Endothelial cell of umbilical vein (primary cell): ENCODE measurements at regions not wholly inside any gene's neighbourhood (a gene's known extent, or its start where the extent isn't known, plus 50 kb on each side); places are given as distances from the start of the nearest gene placed in this dataset.

Experiments used
- BruUV-seq: library from RNA; stranded (reverse); fragments of 400-500 nt; replicated peaks from 2 replicates; lab custom pipeline; 2021; lab: Mats Ljungman, UMichigan
- CTCF ChIA-PET: fragments of 300-600, 350-600 bp; sonication (Branson Sonifier 250); formaldehyde crosslinking; loops from one replicate; lab custom pipeline; 2021; ENCODE audit warnings: antibody characterized with exemption, inconsistent platforms; lab: Charles Lee
- POLR2A ChIA-PET: fragments of 300-600, 350-600 bp; sonication (Branson Sonifier 250); formaldehyde crosslinking; loops from one replicate; lab custom pipeline; 2021; ENCODE audit warnings: antibody characterized with exemption, inconsistent platforms; lab: Charles Lee
- DNase-seq: peaks from one replicate; pipeline ENCODE4 v3.0.0-alpha.2; 2011; ENCODE audit warnings: low read depth, low spot score
- FAIRE-seq: peaks from 2 replicates; lab custom pipeline; 2011; peaks lifted over from hg19 to GRCh38; lab: Jason Lieb, UNC
- H2AFZ ChIP-seq: 2 replicates; pipeline ENCODE4 v1.6.0; 2012; ENCODE audit warnings: low read depth, low read length, control low read depth, inconsistent platforms
- H3K27ac ChIP-seq: 2 replicates; pipeline ENCODE4 v1.5.1; 2011; ENCODE audit warnings: low read depth, mild to moderate bottlenecking, control low read depth, low read length, moderate library complexity; ENCODE audit not compliant: insufficient read depth
- H3K27me3 ChIP-seq, 2 experiments: 2 replicates each; pipeline versions ENCODE4 v1.6.0 to v1.6.1; 2011; ENCODE audit warnings: low read length in 2 of 2, mixed read lengths in 1 of 2; ENCODE audit not compliant: control insufficient read depth in 2 of 2, insufficient read depth in 2 of 2
- H3K36me3 ChIP-seq, 2 experiments: 2 replicates in 1 of 2; 3 replicates in 1 of 2; pipeline ENCODE4 v1.5.1; 2011; ENCODE audit warnings: low read length in 2 of 2, mild to moderate bottlenecking in 1 of 2, moderate library complexity in 1 of 2; ENCODE audit not compliant: control insufficient read depth in 2 of 2, insufficient read depth in 2 of 2; ENCODE audit errors: extremely low read depth in 1 of 2
- H3K4me1 ChIP-seq: 3 replicates; pipeline ENCODE4 v1.5.1; 2011; ENCODE audit warnings: mild to moderate bottlenecking, low read length; ENCODE audit not compliant: control insufficient read depth, insufficient read depth; ENCODE audit errors: extremely low read depth
- H3K4me2 ChIP-seq: 2 replicates; pipeline ENCODE4 v1.6.1; 2011; ENCODE audit warnings: low read length, control low read depth, mixed read lengths; ENCODE audit not compliant: insufficient read depth
- H3K4me3 ChIP-seq, 3 experiments: fragments of 200-600 bp in 1 of 3; sonication (generic), shearing (Covaris generic) in 1 of 3; replicated peaks in 1 of 3; 2 replicates each; pipeline ENCODE4 v1.5.1; 2011 to 2016; ENCODE audit warnings: control low read depth in 3 of 3, low read length in 3 of 3, mild to moderate bottlenecking in 2 of 3, inconsistent platforms in 1 of 3, low read depth in 1 of 3, moderate library complexity in 1 of 3; ENCODE audit not compliant: insufficient read depth in 1 of 3
- H3K79me2 ChIP-seq: 2 replicates; pipeline ENCODE4 v1.6.0; 2012; ENCODE audit warnings: low read length, inconsistent platforms; ENCODE audit not compliant: control insufficient read depth, insufficient read depth
- H3K9ac ChIP-seq: replicated peaks from 2 replicates; pipeline ENCODE3; 2011; ENCODE audit warnings: low read length, control low read depth; ENCODE audit not compliant: insufficient read depth; ENCODE audit errors: extremely low read depth
- H3K9me1 ChIP-seq: replicated peaks from 3 replicates; pipeline ENCODE4 v1.6.0; 2011; ENCODE audit warnings: mild to moderate bottlenecking, low read length; ENCODE audit not compliant: control insufficient read depth, insufficient read depth; ENCODE audit errors: extremely low read depth
- H3K9me3 ChIP-seq: replicated peaks from 2 replicates; pipeline ENCODE4 v1.5.1; 2012; ENCODE audit warnings: low read length, inconsistent platforms; ENCODE audit not compliant: control insufficient read depth, insufficient read depth
- H4K20me1 ChIP-seq: replicated peaks from 2 replicates; pipeline ENCODE3; 2011; ENCODE audit warnings: mild to moderate bottlenecking, low read length; ENCODE audit not compliant: control insufficient read depth, insufficient read depth; ENCODE audit errors: extremely low read depth
- CTCF ChIP-seq, 2 donors: IDR thresholded peaks; 1 replicate in 1 of 2; 2 replicates in 1 of 2; pipeline ENCODE4 v1.5.1; 2011; ENCODE audit warnings: low read length in 2 of 2, mild to moderate bottlenecking in 2 of 2, moderate library complexity in 2 of 2, control low read depth in 1 of 2, inconsistent platforms in 1 of 2, low read depth in 1 of 2; ENCODE audit not compliant: insufficient read depth in 1 of 2; ENCODE audit errors: extremely low read depth in 1 of 2
- EZH2 ChIP-seq: IDR thresholded peaks from 2 replicates; pipeline ENCODE4 v1.6.1; 2012; ENCODE audit warnings: borderline replicate concordance, low read depth, mild to moderate bottlenecking, moderate library complexity, low read length, inconsistent platforms; ENCODE audit not compliant: severe bottlenecking
- FOS ChIP-seq: IDR thresholded peaks from 2 replicates; pipeline ENCODE4 v1.6.1; 2011; ENCODE audit warnings: mild to moderate bottlenecking, low read length, moderate library complexity, borderline replicate concordance; ENCODE audit not compliant: insufficient read depth
- GATA2 ChIP-seq: IDR thresholded peaks from 2 replicates; pipeline ENCODE4 v1.7.0; 2011; ENCODE audit warnings: low read depth, mild to moderate bottlenecking, moderate library complexity, mixed read lengths, low read length; ENCODE audit not compliant: insufficient read length, insufficient read depth
- JUN ChIP-seq: IDR thresholded peaks from 2 replicates; pipeline ENCODE4 v1.6.1; 2011; ENCODE audit warnings: borderline replicate concordance, low read depth; ENCODE audit not compliant: insufficient read length, insufficient read depth
- MAX ChIP-seq: IDR thresholded peaks from 2 replicates; pipeline ENCODE4 v1.6.1; 2011; ENCODE audit not compliant: insufficient read depth, insufficient read length
- MYC ChIP-seq: IDR thresholded peaks from one replicate; pipeline ENCODE4 v1.6.1; 2011; ENCODE audit warnings: mild to moderate bottlenecking, low read depth, low read length
- POLR2A ChIP-seq: IDR thresholded peaks from 2 replicates; pipeline ENCODE4 v1.6.1; 2012; ENCODE audit warnings: low read depth, mild to moderate bottlenecking, control low read depth, low read length
- POLR2AphosphoS5 ChIP-seq: IDR thresholded peaks from 2 replicates; pipeline ENCODE4 v1.6.1; 2012; ENCODE audit warnings: low read depth, mild to moderate bottlenecking, control low read depth, low read length, moderate library complexity; ENCODE audit not compliant: insufficient read depth
- dilution Hi-C: fragments of 300-500 bp; cut with MboI; formaldehyde crosslinking; loops from one replicate; pipeline ENCODE4 v1.15.0; 2019; ENCODE audit warnings: low sequenced_read_pairs; ENCODE audit not compliant: extremely low pct_ligation_motif_present
- intact Hi-C: fragments of 100-400 bp; cut with micrococcal nuclease; formaldehyde crosslinking; loops from one replicate; pipeline ENCODE4 v1.10.0; 2022

GRCh38 chr6:128617285-128617684 lies 96.9 kb upstream of the PTPRK start:
- FAIRE-seq: no peak
- Histone ChIP-seq H3K27me3 (no peaks in the 10 kb centered on the region), H3K4me2 (no peak overlapping the region), H3K79me2 (no peaks in the 10 kb centered on the region), H3K4me1 (no peaks in the 10 kb centered on the region), H3K9me3 (no peaks in the 10 kb centered on the region), H3K4me3 (no peak overlapping the region), H2AFZ (no peak overlapping the region), H3K36me3 (no peaks in the 10 kb centered on the region), H3K27ac (no peak overlapping the region), H3K9ac (no peak overlapping the region), H4K20me1 (no peaks in the 10 kb centered on the region), H3K9me1 (no peaks in the 10 kb centered on the region)
- ChIA-PET POLR2A (no interaction called here), CTCF (interaction anchor here (1.0 kb wide), 1 partner anchor 13 kb away, joined by 3 read pairs; no protein-coding TSS in a partner anchor)
- dilution Hi-C loops (no loop called here), intact Hi-C loops (no loop called here)
- TF ChIP-seq JUN: no peak
- no peak for TF ChIP-seq CTCF (IDR thresholded peaks at IDR 0.05; ENCODE audit: extremely low read depth in 1 of 2, insufficient read depth in 1 of 2, low read depth in 1 of 2, low read length in 2 of 2)
- no peak for TF ChIP-seq POLR2AphosphoS5
- TF ChIP-seq GATA2: no peak
- TF ChIP-seq EZH2: no peak
- no peak for TF ChIP-seq MAX
- no peak for TF ChIP-seq MYC
- no peak for TF ChIP-seq POLR2A
- no peak for TF ChIP-seq FOS
- DNase-seq: no peak
- BruUV-seq: no TSS peak
